Mesodermal cell (in vitro differentiated cells): ENCODE measurements at regions not wholly inside any gene's neighbourhood (a gene's known extent, or its start where the extent isn't known, plus 50 kb on each side); places are given as distances from the start of the nearest gene placed in this dataset.

Experiments used
- H3K27ac ChIP-seq: 2 replicates; pipeline ENCODE4 v1.7.0; 2013; ENCODE audit warnings: mild to moderate bottlenecking, low read depth, low read length, moderate library complexity; ENCODE audit not compliant: severe bottlenecking
- H3K36me3 ChIP-seq: 2 replicates; pipeline ENCODE4 v1.7.1; 2013; ENCODE audit warnings: mild to moderate bottlenecking, low read length, moderate library complexity; ENCODE audit not compliant: control insufficient read depth, insufficient read depth
- H3K4me1 ChIP-seq: one replicate; pipeline ENCODE4 v1.7.1; 2013; ENCODE audit warnings: mild to moderate bottlenecking, low read length; ENCODE audit not compliant: insufficient read depth, control insufficient read depth, poor library complexity, severe bottlenecking
- H3K4me3 ChIP-seq: 2 replicates; pipeline ENCODE4 v1.7.0; 2013; ENCODE audit warnings: low read length, control low read depth, mild to moderate bottlenecking; ENCODE audit not compliant: insufficient read depth, poor library complexity, severe bottlenecking; ENCODE audit errors: extremely low read depth
- H3K9me3 ChIP-seq: 2 replicates; pipeline ENCODE4 v1.7.1; 2013; ENCODE audit warnings: mild to moderate bottlenecking, low read length, moderate library complexity; ENCODE audit not compliant: control insufficient read depth
- WGBS, 2 experiments: methylation state at CpG; one replicate each; pipeline ENCODE4 v1.1.5; 2013; ENCODE audit warnings: missing lambda C conversion rate in 2 of 2; ENCODE audit not compliant: insufficient coverage in 2 of 2; 5-methylcytosine and 5-hydroxymethylcytosine counted together

DNA sequence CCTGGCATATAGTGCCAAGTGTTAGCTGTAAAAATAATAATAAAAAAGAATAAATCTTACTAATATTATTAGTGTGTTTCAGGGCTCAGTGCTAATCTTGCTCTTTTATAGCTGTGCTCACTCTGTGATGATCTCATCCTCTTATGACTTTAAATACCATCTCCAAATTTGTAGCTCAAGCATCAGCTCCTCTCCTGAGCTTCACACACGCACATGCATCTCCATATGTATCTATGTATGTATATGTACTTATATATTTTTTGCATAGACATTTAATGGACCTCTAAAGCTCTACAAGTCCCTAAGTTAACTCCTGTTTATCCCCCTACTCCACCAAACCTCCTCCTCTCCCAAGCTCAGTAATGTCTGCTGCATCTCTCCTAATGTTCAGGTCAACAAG is 170.8 kb upstream of the NR3C1 start:
- Histone ChIP-seq H3K36me3 (no peaks in the 10 kb centered on the region), H3K4me1 (no peaks in the 10 kb centered on the region), H3K4me3 (no peak overlapping the region), H3K27ac (no peak overlapping the region), H3K9me3 (no peaks in the 10 kb centered on the region)
- no CpG with 5 or more reads among the region's 1 CpG for WGBS, 2 experiments

DNA sequence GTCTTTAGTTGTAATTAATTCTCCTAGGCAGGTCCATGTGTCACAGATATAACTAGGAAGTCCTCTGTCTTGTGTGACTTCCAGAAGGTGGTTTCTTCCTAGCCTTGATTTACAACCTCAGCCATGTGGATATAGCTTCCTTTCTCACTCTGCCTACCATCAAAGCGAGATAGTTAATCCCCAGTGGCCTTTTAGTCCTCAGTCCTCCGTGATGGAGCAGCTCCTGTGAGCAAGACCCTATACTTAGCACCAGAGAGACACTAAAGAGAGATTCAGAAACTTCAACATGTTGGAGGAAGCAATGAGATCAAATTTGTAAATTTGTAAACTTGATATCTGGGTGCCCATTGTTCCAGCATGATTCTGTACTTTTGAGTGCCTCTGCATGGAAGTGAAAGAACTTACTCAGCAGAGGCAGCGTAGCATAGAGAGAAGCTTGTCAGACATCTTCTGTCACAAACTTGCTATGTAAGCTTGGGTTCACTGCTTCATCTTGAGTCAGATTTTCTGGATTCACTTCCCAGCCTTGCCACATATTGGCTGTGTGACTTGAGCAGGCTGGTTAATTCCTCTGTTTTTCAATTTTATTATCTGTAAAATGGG is 170.2 kb upstream of the NR3C1 start:
- Histone ChIP-seq H3K36me3 (no peaks in the 10 kb centered on the region), H3K4me1 (no peaks in the 10 kb centered on the region), H3K4me3 (no peak overlapping the region), H3K9me3 (no peaks in the 10 kb centered on the region), H3K27ac (no peak overlapping the region)
- WGBS, 2 experiments = 84 to 90% methylated on average over 1 to 3 of the region's 3 CpGs

DNA sequence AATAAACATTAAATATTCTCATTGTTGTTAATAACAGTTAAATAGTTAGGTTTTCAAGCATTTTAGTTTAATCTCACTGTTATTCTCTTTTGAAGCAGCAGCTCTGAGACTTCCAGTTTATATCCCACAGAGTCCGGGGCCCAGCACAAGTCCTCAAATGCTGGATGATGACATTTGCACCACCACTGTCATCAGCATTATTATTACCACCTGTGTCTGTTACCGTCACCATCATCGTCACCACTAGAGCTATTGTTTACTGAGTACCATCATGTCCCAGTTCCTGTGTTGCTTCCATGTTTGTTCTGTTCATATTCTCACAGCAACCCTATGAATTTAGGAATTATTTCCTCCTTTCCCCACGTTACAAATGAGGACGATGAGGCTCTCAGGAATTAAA is 169.2 kb upstream of the NR3C1 start:
- Histone ChIP-seq H3K4me3 (no peak overlapping the region), H3K36me3 (no peaks in the 10 kb centered on the region), H3K27ac (no peak overlapping the region), H3K4me1 (no peaks in the 10 kb centered on the region), H3K9me3 (no peaks in the 10 kb centered on the region)
- 92 to 93% methylated on average over 3 to 4 of the region's 5 CpGs for WGBS, 2 experiments

DNA sequence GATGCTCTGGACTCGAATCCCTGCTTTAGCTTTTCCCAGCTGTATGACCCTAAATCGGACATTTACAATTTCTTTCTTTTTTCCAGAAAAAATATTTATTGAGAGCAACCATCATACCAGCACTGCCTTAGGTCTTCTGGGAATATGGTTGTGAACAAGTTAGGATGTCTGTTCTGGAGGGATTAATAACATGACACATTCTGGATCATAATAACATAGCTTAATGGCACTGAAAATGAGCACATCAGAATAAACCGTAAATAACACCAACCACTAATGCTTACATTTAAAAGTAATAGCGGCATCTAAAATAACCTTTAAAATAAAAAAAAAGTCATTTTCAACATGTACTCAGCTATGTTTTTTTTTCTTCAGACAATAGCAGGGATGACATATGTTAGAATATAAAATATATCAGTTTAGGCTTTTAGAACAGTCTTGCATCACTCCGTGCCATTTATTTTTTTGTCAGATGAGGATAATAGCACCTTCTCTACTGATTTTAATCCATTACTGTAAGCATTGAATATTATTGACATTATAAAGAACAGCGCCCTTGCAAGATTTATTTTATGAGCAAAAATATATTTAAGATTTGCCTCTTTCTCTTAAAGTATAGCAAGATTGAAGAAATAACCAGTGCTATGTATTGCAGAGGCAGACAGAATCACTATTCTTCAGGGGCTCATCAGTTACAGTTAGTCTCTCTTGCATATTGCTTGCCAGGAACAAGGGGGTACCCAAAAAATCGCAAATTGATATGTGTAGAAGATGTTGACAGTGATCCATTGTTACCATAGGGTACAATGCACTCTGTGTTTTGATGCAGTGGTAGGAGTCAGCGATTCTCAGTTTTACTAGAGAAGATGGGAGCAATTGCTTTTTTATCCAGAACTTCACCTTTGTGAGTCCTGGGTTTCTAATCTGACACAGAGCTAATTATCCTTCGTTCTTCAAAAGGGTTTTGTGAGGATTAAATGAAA is 168.4 kb upstream of the NR3C1 start:
- Histone ChIP-seq H3K36me3 (no peaks in the 10 kb centered on the region), H3K9me3 (no peaks in the 10 kb centered on the region), H3K4me3 (no peak overlapping the region), H3K4me1 (no peaks in the 10 kb centered on the region), H3K27ac (no peak overlapping the region)
- 69 to 100% methylated on average over 1 to 2 of the region's 9 CpGs for WGBS, 2 experiments

DNA sequence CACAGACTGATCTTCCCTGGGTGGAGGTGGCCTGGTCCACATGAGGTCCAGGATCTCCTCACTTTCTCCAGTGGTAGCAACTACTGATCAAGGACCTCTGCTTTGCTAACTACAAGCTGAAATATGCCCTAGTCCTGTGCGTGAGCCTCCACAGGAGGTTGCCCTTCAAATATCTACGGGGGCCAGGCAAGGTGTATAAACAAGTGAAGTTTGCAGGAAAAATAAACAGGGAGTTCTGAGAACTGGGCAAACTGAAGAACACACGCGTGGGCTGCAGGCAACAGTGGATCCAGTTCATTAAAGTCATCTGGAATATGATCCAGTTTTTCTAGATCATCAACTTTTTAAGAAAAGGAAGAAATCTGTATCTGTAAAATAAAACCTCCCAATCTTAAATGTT is 167.5 kb upstream of the NR3C1 start:
- WGBS, 2 experiments = 92 to 95% methylated on average over 2 to 4 of the region's 4 CpGs
- Histone ChIP-seq H3K27ac (no peak overlapping the region), H3K9me3 (no peaks in the 10 kb centered on the region), H3K36me3 (no peaks in the 10 kb centered on the region), H3K4me3 (no peak overlapping the region), H3K4me1 (no peaks in the 10 kb centered on the region)

DNA sequence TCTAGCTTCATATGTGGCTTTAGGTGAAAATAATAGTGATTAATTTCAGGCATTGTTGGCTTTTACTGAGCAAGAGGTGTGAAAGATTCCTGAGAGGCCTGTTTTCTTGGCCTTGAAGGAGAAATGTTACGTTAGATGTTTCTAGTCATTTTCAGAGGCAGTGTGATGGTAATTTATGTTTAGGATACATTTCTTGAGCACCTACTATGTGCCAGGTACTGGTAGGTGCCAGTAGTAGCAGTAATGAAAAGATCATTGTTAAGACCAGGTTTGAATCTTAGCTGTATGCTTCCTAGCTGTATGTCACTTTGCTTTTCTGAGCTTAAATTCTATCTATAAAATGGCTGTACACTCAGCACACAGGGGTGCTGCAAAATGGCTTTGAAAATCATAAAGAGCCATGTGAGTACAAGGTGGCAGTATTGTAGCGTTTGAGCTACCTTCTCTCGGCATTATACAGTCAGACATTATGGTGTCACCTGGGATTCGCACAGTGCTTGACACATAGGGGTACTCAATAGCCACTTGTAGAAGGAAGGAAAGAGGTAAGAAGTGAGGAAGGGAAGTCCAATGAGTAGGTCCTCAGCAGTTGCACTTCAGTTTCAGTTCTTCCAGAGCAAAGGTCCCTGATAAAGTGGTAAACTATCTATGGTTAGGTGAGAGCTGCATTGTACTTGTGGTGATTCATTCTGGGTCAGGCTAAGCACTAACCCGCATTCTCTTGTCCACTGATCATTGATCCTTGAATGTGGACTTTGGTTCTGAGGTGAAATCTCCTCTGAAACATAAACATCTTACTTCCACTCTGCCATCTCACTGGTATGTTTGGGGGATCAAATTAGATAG is 166.5 kb upstream of the NR3C1 start:
- H3K36me3 ChIP-seq = no peaks in the 10 kb centered on the region
- H3K9me3 ChIP-seq = no peaks in the 10 kb centered on the region
- no peak overlapping the region for H3K27ac ChIP-seq
- no peak overlapping the region for H3K4me3 ChIP-seq
- H3K4me1 ChIP-seq = no peaks in the 10 kb centered on the region
- 82 to 88% methylated on average over 4 of the region's 5 CpGs for WGBS, 2 experiments

DNA sequence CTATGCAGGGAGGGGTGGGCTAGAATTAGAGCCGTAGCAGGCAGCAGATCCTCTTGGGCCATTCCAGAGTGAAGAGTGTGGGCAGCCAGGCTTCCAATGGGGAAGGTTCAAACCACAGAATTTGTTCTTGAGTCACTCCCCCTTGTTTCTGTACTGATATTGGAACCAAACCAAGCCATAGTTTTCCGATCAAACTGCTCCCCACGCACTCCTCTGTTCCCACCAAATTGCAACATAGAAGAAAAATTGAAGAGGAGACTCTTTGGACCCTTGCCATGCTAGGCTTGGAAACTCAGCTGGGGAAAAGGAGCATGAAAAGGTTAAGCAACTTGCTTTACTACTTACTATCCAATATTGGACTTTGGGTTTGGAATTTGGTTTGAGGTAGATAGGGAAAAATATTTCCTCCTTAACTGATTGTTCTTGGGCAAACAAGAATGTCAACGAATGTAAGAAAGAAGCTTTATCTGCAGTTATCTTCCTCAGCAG is 165.8 kb upstream of the NR3C1 start:
- H3K27ac ChIP-seq = no peak overlapping the region
- no peaks in the 10 kb centered on the region for H3K9me3 ChIP-seq
- H3K4me3 ChIP-seq = no peak overlapping the region
- 90 to 100% methylated on average over 1 to 4 of the region's 4 CpGs for WGBS, 2 experiments
- H3K36me3 ChIP-seq = no peaks in the 10 kb centered on the region
- no peaks in the 10 kb centered on the region for H3K4me1 ChIP-seq

DNA sequence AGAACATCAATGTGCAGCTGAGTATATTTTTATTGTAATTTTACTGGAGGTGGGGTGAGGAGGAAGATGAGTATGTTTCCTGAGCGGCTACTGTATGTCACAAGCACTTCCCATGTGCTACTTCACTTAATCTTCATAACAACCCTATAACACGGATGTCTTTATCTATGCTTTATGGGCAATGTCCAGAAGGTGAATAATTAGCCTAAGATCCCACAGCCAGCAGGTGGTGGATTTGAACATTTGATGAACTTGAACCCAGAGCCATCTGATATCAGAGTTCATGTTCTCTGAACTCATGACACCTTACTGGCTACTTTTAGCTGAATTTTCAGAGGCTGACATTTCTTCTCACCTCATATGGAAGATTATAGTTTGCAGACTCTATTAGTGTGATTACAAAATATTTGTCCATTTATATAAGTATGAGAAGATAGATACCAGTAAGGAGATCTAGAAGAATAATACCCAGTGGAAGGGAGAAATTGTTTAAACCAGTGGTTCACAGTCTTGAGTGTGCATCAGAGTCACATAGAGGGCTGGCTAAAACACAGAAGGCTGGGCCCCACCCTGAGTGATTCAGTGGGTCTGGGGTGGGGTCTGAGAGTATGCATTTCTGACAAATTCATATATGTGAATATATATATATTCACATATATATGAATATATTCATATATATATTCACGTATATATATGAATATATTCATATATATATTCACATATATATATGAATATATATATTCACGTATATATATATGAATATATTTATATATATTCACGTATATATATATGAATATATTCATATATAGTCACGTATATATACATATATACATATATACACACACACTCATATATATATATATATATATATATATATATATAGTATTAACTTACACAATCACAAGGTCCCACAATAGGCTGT is 164.4 kb upstream of the NR3C1 start:
- WGBS, 2 experiments = no CpG with 5 or more reads among the region's 6 CpGs
- Histone ChIP-seq H3K27ac (no peak overlapping the region), H3K4me1 (no peaks in the 10 kb centered on the region), H3K36me3 (no peaks in the 10 kb centered on the region), H3K9me3 (no peaks in the 10 kb centered on the region), H3K4me3 (no peak overlapping the region)

DNA sequence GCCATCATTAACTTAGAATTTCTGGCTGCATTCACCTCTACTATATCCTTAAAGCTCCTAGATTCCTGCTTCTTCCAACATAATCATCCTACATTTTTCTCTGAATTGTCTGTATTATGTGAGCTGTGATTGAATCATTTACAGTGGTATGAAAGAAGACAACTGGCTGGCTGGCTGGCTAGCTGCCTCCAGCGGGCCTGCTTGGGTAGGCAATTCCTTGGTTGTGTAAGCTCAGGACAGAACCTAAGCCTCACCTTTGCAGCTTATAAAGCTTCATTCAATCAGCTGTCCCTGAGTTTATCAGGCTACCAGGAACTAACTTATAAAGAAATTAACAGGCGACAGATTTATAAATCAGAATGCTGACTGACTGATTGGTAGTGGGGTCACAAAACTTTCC is 162.7 kb upstream of the NR3C1 start:
- H3K36me3 ChIP-seq = no peaks in the 10 kb centered on the region
- H3K4me3 ChIP-seq = no peak overlapping the region
- 90 to 100% methylated on average over 1 to 2 of the region's 2 CpGs for WGBS, 2 experiments
- H3K4me1 ChIP-seq = no peaks in the 10 kb centered on the region
- H3K27ac ChIP-seq = no peak overlapping the region
- H3K9me3 ChIP-seq = no peaks in the 10 kb centered on the region

DNA sequence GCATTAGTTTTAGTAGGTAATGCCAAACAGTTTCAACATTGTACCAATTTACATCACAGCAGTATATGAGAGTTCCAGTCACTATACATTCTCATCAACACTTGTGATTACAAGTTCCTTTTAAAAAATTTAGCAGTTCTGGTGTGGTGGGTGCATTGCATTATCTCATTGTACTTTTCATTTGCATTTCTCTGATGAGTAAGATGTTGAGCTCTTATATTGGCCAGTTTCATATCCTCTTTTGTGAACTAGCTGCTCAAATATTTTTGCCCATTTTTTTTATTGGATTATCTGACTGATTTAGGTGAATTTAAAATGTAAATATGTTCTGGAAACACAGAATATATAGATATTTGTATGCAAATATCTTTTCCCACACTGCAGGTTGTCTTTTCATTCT is 160.9 kb upstream of the NR3C1 start:
- H3K27ac ChIP-seq = no peak overlapping the region
- no peaks in the 10 kb centered on the region for H3K4me1 ChIP-seq
- H3K36me3 ChIP-seq = no peaks in the 10 kb centered on the region

More for the DNA sequence above, 160.9 kb upstream of the NR3C1 start:
- Histone ChIP-seq H3K4me3 (no peak overlapping the region), H3K9me3 (no peaks in the 10 kb centered on the region)
